ENCODE measurements at regions not wholly inside any gene's neighbourhood (a gene's known extent, or its start where the extent isn't known, plus 50 kb on each side); places are given as distances from the start of the nearest gene placed in this dataset.
"Not testable (repeated sequence)": the region's sequence is repeated elsewhere in the genome, so short reads cannot be mapped to it uniquely, and the experiment has no call there.

GRCh38 chr7:119949053-119949452, 323.9 kb upstream of the KCND2 start:
- DNase-seq (ENCODE audit: low spot score), result no peak

GRCh38 chr7:119950390-119951041, 322.5 kb upstream of the KCND2 start:
- not testable (repeated sequence) for DNase-seq (ENCODE audit: low spot score)

GRCh38 chr7:119951614-119952013, 321.4 kb upstream of the KCND2 start:
- DNase-seq (ENCODE audit: low spot score), result not testable (repeated sequence)

GRCh38 chr7:119957335-119957734, 315.6 kb upstream of the KCND2 start:
- no peak for DNase-seq (ENCODE audit: low spot score)

- DNase-seq (ENCODE audit: low spot score), result no peak
These were observed 313.2 kb upstream of the KCND2 start for GRCh38 chr7:119959811-119960210.

- DNase-seq (ENCODE audit: low spot score), result no peak
These were observed 309.3 kb upstream of the KCND2 start for GRCh38 chr7:119963654-119964053.

GRCh38 chr7:119964065-119964464, 308.9 kb upstream of the KCND2 start:
- no peak for DNase-seq (ENCODE audit: low spot score)

GRCh38 chr7:119964788-119965542, 308.0 kb upstream of the KCND2 start:
- DNase-seq (ENCODE audit: low spot score), result no peak

GRCh38 chr7:119967221-119967620, 305.8 kb upstream of the KCND2 start:
- DNase-seq (ENCODE audit: low spot score), result no peak

GRCh38 chr7:119968411-119968810, 304.6 kb upstream of the KCND2 start:
- DNase-seq (ENCODE audit: low spot score), result not testable (repeated sequence)

- no peak for DNase-seq (ENCODE audit: low spot score)
These were observed 303.9 kb upstream of the KCND2 start for GRCh38 chr7:119969054-119969453.

- no peak for DNase-seq (ENCODE audit: low spot score)
These were observed 303.2 kb upstream of the KCND2 start for GRCh38 chr7:119969763-119970162.

GRCh38 chr7:119974972-119975371, 298.0 kb upstream of the KCND2 start:
- DNase-seq (ENCODE audit: low spot score), result no peak

GRCh38 chr7:119982884-119983283, 290.1 kb upstream of the KCND2 start:
- no peak for DNase-seq (ENCODE audit: low spot score)

- no peak for DNase-seq (ENCODE audit: low spot score)
These were observed 289.5 kb upstream of the KCND2 start for GRCh38 chr7:119983468-119983867.

- no peak for DNase-seq (ENCODE audit: low spot score)
These were observed 288.7 kb upstream of the KCND2 start for GRCh38 chr7:119984247-119984646.

- DNase-seq (ENCODE audit: low spot score), result no peak
These were observed 284.6 kb upstream of the KCND2 start for GRCh38 chr7:119988401-119988800.

- no peak for DNase-seq (ENCODE audit: low spot score)
These were observed 278.0 kb upstream of the KCND2 start for GRCh38 chr7:119994928-119995327.

- DNase-seq (ENCODE audit: low spot score), result no peak
These were observed 276.3 kb upstream of the KCND2 start for GRCh38 chr7:119996634-119997033.

- DNase-seq (ENCODE audit: low spot score), result no peak
These were observed 273.1 kb upstream of the KCND2 start for GRCh38 chr7:119999738-120000475.

- DNase-seq (ENCODE audit: low spot score), result no peak
These were observed 267.3 kb upstream of the KCND2 start for GRCh38 chr7:120005720-120006119.

- not testable (repeated sequence) for DNase-seq (ENCODE audit: low spot score)
These were observed 258.7 kb upstream of the KCND2 start for GRCh38 chr7:120014301-120014700.

- DNase-seq (ENCODE audit: low spot score), result no peak
These were observed 258.0 kb upstream of the KCND2 start for GRCh38 chr7:120014925-120015465.

All from HuH-7.5 (cell line).